SK-N-SH treated with all-trans-retinoic acid at 6 μM for 48 hours (cell line): ENCODE measurements at regions not wholly inside any gene's neighbourhood (a gene's known extent, or its start where the extent isn't known, plus 50 kb on each side); places are given as distances from the start of the nearest gene placed in this dataset.

ENCODE experiments used
- ATAC-seq: fragments of 200-7000 bp; cut with Tn5 transposase; 3 replicates; pipeline ENCODE4 v1.9.1; 2020; ENCODE audit warnings: mild to moderate bottlenecking, moderate library complexity
- ARNTL ChIP-seq: fragments of 450-650 bp; formaldehyde crosslinking; IDR thresholded peaks from 2 replicates; pipeline ENCODE4 v1.5.0; 2020; ENCODE audit warnings: low read depth, mild to moderate bottlenecking, moderate library complexity, borderline replicate concordance
- BACH2 ChIP-seq: fragments of 250-450 bp; sonication (Bioruptor Pico); IDR thresholded peaks from 2 replicates; pipeline ENCODE4 v1.9.0; 2021; ENCODE audit warnings: mild to moderate bottlenecking, borderline replicate concordance
- CSDC2 ChIP-seq: fragments of 250-450 bp; sonication (Bioruptor Pico); IDR thresholded peaks from 2 replicates; pipeline ENCODE4 v1.5.0; 2020; ENCODE audit warnings: mild to moderate bottlenecking, moderate library complexity
- ESRRG ChIP-seq: fragments of 250-450 bp; sonication (Bioruptor Pico); IDR thresholded peaks from 2 replicates; pipeline ENCODE4 v1.6.1; 2021; ENCODE audit warnings: mild to moderate bottlenecking
- GLIS3 ChIP-seq: fragments of 250-450 bp; sonication (Bioruptor Pico); IDR thresholded peaks from 2 replicates; pipeline ENCODE4 v1.5.0; 2020; ENCODE audit warnings: mild to moderate bottlenecking, moderate library complexity
- ISL1 ChIP-seq: fragments of 250-450 bp; sonication (Bioruptor Pico); IDR thresholded peaks from 2 replicates; pipeline ENCODE4 v2.1.2; 2022; ENCODE audit warnings: mild to moderate bottlenecking, moderate library complexity
- OSR1 ChIP-seq: fragments of 250-450 bp; sonication (Bioruptor Pico); IDR thresholded peaks from 2 replicates; pipeline ENCODE4 v1.8.0; 2022; ENCODE audit warnings: moderate library complexity, mild to moderate bottlenecking, inconsistent platforms
- PPARA ChIP-seq: fragments of 250-450 bp; sonication (Bioruptor Pico); IDR thresholded peaks from 2 replicates; pipeline ENCODE4 v1.5.0; 2020; ENCODE audit warnings: mild to moderate bottlenecking, borderline replicate concordance
- RARB ChIP-seq: fragments of 250-450 bp; sonication (Bioruptor Pico); IDR thresholded peaks from 2 replicates; pipeline ENCODE4 v1.8.0; 2021; ENCODE audit warnings: mild to moderate bottlenecking, moderate library complexity
- TCF4 ChIP-seq: fragments of 250-450 bp; sonication (Bioruptor Pico); IDR thresholded peaks from 2 replicates; pipeline ENCODE4 v1.8.0; 2021; ENCODE audit warnings: mild to moderate bottlenecking, moderate library complexity, borderline replicate concordance
- TOX ChIP-seq: fragments of 250-450 bp; sonication (Bioruptor Pico); IDR thresholded peaks from 2 replicates; pipeline ENCODE4 v1.8.0; 2021; ENCODE audit warnings: mild to moderate bottlenecking, moderate library complexity, borderline replicate concordance
- ZC3H10 ChIP-seq: fragments of 250-450 bp; sonication (Bioruptor Pico); IDR thresholded peaks from 2 replicates; pipeline ENCODE4 v1.5.1; 2021; ENCODE audit warnings: mild to moderate bottlenecking, moderate library complexity
- ZFP3 ChIP-seq: fragments of 250-450 bp; sonication (Bioruptor Pico); IDR thresholded peaks from 2 replicates; pipeline ENCODE4 v1.5.0; 2020; ENCODE audit warnings: mild to moderate bottlenecking, moderate library complexity
- ZFP30 ChIP-seq: fragments of 450-650 bp; formaldehyde crosslinking; IDR thresholded peaks from 2 replicates; pipeline ENCODE4 v1.5.0; 2022; ENCODE audit warnings: mild to moderate bottlenecking, moderate library complexity
- ZNF565 ChIP-seq: fragments of 450-650 bp; formaldehyde crosslinking; conservative IDR thresholded peaks from 2 replicates; pipeline ENCODE4 v1.5.0; 2020; ENCODE audit warnings: low read depth, mild to moderate bottlenecking, moderate library complexity
- ZNF70 ChIP-seq: fragments of 450-650 bp; formaldehyde crosslinking; IDR thresholded peaks from 2 replicates; pipeline ENCODE4 v1.5.0; 2020; ENCODE audit warnings: mild to moderate bottlenecking, moderate library complexity
- ZNF8 ChIP-seq: fragments of 450-650 bp; formaldehyde crosslinking; IDR thresholded peaks from 2 replicates; pipeline ENCODE4 v1.5.0; 2020; ENCODE audit warnings: mild to moderate bottlenecking, moderate library complexity
- TF ChIP-seq, protein P1 (sequence below): fragments of 250-450 bp; sonication (Bioruptor Pico); IDR thresholded peaks from 2 replicates; pipeline ENCODE4 v1.8.0; 2020; ENCODE audit warnings: mild to moderate bottlenecking, moderate library complexity, borderline replicate concordance
- TF ChIP-seq, protein P2 (sequence below): fragments of 250-450 bp; sonication (Bioruptor Pico); IDR thresholded peaks from 2 replicates; pipeline ENCODE4 v1.5.1; 2021; ENCODE audit warnings: mild to moderate bottlenecking, moderate library complexity
- TF ChIP-seq, protein P3 (sequence below): fragments of 250-450 bp; sonication (Bioruptor Pico); IDR thresholded peaks from 2 replicates; pipeline ENCODE4 v1.5.1; 2020; ENCODE audit warnings: low read depth, mild to moderate bottlenecking, moderate library complexity
- TF ChIP-seq, protein P4 (sequence below): fragments of 250-450 bp; sonication (Bioruptor Pico); IDR thresholded peaks from 2 replicates; pipeline ENCODE4 v1.5.0; 2020; ENCODE audit warnings: mild to moderate bottlenecking, moderate library complexity

DNA sequence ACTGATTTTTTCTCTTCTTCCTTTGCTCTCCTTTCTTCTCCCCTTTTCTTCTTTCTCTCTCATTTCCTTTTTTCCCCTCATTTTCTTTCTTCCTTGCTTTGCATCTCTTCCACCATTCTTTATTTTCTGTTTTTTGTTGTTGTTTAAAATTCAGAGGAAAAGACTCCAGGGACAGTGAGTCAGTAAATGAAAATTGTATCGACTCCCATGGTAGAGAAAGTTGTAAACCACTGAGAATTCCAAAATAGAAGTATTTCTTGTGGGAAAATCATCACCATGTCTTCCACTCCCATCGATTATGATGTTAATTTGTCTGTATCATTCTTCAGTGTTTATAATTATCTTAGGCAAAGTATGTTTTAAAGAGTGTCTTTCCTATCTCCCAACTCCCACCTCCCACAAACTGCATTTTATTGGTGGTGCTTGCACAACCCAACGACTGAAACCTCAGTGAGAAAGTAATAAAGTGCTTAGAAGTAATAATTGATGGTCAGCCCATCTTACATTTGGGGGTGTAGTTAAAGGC lies 134.3 kb downstream of the IRS1 start:
- no peak for ATAC-seq
- TF ChIP-seq TOX (CRISPR knock-in tag) (no peak), CSDC2 (CRISPR knock-in tag) (no peak), GLIS3 (CRISPR knock-in tag) (no peak), ZNF70 (no peak), ZFP3 (CRISPR knock-in tag) (no peak), OSR1 (no peak), BACH2 (CRISPR knock-in tag) (no peak), ZNF8 (CRISPR knock-in tag) (no peak), ISL1 (CRISPR knock-in tag) (no peak)
- TF ChIP-seq, protein P1, sequence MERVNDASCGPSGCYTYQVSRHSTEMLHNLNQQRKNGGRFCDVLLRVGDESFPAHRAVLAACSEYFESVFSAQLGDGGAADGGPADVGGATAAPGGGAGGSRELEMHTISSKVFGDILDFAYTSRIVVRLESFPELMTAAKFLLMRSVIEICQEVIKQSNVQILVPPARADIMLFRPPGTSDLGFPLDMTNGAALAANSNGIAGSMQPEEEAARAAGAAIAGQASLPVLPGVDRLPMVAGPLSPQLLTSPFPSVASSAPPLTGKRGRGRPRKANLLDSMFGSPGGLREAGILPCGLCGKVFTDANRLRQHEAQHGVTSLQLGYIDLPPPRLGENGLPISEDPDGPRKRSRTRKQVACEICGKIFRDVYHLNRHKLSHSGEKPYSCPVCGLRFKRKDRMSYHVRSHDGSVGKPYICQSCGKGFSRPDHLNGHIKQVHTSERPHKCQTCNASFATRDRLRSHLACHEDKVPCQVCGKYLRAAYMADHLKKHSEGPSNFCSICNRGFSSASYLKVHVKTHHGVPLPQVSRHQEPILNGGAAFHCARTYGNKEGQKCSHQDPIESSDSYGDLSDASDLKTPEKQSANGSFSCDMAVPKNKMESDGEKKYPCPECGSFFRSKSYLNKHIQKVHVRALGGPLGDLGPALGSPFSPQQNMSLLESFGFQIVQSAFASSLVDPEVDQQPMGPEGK (CRISPR knock-in tag) = no peak

DNA sequence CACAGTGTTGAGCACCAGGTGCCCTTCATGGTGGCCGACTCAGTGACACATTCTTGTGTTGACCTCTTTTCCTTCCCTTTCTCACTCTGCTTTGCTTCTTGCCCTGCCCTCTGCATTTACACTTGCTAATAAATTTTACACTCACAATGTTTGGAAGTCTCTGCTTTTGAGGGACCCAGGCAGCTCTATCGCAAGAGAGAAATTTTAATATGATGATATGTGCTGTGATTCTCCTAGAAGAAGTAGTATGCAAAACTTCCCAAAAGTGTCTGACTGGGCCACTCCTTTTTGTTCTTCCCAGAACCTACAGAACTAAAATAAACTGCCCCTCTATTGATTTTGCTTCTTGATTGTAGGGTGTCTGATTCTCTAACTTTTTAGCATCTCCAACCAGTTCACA lies 135.0 kb downstream of the IRS1 start:
- ATAC-seq = no peak
- TF ChIP-seq, protein P2, sequence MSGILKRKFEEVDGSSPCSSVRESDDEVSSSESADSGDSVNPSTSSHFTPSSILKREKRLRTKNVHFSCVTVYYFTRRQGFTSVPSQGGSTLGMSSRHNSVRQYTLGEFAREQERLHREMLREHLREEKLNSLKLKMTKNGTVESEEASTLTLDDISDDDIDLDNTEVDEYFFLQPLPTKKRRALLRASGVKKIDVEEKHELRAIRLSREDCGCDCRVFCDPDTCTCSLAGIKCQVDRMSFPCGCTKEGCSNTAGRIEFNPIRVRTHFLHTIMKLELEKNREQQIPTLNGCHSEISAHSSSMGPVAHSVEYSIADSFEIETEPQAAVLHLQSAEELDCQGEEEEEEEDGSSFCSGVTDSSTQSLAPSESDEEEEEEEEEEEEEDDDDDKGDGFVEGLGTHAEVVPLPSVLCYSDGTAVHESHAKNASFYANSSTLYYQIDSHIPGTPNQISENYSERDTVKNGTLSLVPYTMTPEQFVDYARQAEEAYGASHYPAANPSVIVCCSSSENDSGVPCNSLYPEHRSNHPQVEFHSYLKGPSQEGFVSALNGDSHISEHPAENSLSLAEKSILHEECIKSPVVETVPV (CRISPR knock-in tag) = no peak
- no peak for TF ChIP-seq ESRRG (CRISPR knock-in tag)
- no peak for TF ChIP-seq TOX (CRISPR knock-in tag)
- no peak for TF ChIP-seq ARNTL (CRISPR knock-in tag)
- TF ChIP-seq, protein P1 (CRISPR knock-in tag) = no peak

DNA sequence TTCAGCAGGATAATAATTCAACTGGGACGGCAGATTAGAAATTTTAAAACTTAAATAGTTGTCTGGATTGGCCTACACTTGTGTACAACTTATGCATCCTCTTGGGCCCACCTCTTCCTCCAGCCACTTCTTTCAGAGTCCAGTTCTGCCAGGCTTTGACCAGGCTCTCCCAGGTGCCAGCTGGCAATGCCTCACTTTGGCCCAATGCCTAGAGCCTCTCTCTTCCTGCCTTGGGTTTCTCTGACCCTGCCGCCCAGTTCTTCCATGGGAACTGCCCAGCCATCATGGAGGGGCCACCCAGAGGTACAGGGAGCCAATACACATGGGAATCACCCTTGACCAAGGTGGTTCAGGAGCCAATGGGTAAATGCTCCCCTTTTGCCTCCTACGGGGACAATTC lies 135.5 kb downstream of the IRS1 start:
- no peak for TF ChIP-seq ZFP3 (CRISPR knock-in tag)
- ATAC-seq = no peak

DNA sequence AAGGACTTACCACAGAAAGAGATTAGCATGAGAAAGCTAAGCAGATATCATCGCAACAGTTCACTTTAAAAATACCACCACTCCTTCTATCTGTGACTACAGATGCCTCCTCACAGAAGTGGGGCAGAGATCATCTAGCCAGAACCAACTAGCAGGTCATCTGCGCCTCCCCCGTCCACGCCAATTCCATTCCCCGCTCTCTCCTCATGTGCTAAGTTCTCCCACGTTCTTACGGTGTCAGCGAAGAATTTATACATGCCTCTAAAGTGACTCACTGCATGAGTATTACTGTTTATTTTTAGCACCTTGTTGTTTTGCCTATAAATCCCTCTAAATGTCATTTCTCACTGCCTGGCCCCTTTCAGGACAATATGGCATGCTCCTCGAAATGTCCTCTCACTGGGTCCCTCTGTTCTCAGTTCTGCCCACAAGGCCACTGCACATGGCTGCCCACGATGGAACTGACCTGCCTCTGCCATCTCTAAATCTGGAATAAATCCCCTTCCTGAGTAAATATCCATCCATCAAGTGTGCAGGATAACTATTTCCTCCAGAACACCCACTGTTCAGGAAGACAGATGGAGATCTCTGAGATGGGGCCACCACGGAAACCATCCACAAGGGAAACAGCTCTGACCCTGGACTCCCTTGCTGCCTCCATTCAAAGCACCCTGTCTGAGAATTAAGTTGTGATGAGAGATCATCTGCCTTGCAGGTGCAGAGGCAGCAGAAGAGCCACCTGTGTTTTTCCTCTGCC lies 137.7 kb downstream of the IRS1 start:
- TF ChIP-seq PPARA (CRISPR knock-in tag) (no peak), ISL1 (CRISPR knock-in tag) (no peak), TOX (CRISPR knock-in tag) (peak; percentile 54; the same call in 1 of the 2 replicates), RARB (no peak), ZNF8 (CRISPR knock-in tag) (no peak), ZFP30 (CRISPR knock-in tag) (no peak), CSDC2 (CRISPR knock-in tag) (no peak)
- ATAC-seq = peak; percentile 93

DNA sequence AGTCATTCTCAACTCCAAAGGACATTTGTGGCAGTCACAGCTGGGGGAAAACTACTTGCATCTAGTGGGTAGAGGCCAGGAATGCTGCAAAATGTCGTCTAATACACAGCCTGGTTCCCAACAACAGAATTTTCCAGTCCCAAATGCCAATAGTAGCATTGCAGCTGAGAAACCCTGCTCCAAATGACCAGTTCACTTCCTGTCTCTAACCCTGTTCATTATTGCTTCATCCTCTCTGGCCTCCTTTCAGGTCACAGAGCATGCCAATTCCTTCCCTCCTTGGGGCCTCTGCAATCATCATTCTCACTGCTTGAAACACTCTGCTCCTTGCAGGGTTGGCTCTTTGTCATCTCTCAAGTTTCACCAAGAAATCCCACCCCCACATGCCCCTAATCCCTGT lies 139.1 kb downstream of the IRS1 start:
- ATAC-seq = peak; percentile 27; the same call in 1 of the 3 replicates
- TF ChIP-seq ZFP30 (CRISPR knock-in tag) (no peak), TOX (CRISPR knock-in tag) (no peak), ZNF565 (CRISPR knock-in tag) (no peak), ZFP3 (CRISPR knock-in tag) (no peak), GLIS3 (CRISPR knock-in tag) (no peak), ZNF70 (no peak), CSDC2 (CRISPR knock-in tag) (no peak), BACH2 (CRISPR knock-in tag) (no peak), ESRRG (CRISPR knock-in tag) (no peak), ZNF8 (CRISPR knock-in tag) (no peak), ARNTL (CRISPR knock-in tag) (no peak), OSR1 (no peak), ZC3H10 (no peak), TCF4 (CRISPR knock-in tag) (no peak)
- TF ChIP-seq, protein P1 (CRISPR knock-in tag) = no peak
- TF ChIP-seq, protein P3, sequence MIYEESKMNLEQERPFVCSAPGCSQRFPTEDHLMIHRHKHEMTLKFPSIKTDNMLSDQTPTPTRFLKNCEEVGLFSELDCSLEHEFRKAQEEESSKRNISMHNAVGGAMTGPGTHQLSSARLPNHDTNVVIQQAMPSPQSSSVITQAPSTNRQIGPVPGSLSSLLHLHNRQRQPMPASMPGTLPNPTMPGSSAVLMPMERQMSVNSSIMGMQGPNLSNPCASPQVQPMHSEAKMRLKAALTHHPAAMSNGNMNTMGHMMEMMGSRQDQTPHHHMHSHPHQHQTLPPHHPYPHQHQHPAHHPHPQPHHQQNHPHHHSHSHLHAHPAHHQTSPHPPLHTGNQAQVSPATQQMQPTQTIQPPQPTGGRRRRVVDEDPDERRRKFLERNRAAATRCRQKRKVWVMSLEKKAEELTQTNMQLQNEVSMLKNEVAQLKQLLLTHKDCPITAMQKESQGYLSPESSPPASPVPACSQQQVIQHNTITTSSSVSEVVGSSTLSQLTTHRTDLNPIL = no peak
- TF ChIP-seq, protein P4, sequence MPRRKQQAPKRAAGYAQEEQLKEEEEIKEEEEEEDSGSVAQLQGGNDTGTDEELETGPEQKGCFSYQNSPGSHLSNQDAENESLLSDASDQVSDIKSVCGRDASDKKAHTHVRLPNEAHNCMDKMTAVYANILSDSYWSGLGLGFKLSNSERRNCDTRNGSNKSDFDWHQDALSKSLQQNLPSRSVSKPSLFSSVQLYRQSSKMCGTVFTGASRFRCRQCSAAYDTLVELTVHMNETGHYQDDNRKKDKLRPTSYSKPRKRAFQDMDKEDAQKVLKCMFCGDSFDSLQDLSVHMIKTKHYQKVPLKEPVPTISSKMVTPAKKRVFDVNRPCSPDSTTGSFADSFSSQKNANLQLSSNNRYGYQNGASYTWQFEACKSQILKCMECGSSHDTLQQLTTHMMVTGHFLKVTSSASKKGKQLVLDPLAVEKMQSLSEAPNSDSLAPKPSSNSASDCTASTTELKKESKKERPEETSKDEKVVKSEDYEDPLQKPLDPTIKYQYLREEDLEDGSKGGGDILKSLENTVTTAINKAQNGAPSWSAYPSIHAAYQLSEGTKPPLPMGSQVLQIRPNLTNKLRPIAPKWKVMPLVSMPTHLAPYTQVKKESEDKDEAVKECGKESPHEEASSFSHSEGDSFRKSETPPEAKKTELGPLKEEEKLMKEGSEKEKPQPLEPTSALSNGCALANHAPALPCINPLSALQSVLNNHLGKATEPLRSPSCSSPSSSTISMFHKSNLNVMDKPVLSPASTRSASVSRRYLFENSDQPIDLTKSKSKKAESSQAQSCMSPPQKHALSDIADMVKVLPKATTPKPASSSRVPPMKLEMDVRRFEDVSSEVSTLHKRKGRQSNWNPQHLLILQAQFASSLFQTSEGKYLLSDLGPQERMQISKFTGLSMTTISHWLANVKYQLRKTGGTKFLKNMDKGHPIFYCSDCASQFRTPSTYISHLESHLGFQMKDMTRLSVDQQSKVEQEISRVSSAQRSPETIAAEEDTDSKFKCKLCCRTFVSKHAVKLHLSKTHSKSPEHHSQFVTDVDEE (CRISPR knock-in tag) = no peak
